ENCODE measurements at regions not wholly inside any gene's neighbourhood (a gene's known extent, or its start where the extent isn't known, plus 50 kb on each side); places are given as distances from the start of the nearest gene placed in this dataset.

DNA sequence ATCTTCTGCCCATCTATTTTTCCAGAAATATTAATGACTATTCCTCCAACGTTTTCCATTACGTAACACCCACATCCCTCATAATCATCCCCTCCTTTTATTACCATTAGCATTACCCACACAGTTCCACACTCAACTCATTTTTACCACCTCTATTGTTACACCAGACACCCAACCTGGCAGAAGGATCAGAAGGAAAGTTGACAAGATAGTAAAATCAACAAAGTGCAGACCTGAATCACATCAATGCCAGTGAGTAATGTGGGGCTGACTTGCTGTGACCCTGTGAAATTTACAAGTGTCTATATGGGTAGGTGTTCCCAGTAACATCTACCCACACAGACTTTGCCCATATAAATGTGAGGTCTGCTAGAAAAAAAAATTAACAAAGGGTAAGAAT is 568.2 kb downstream of the MAFB start:
- no peak for DNase-seq

DNA sequence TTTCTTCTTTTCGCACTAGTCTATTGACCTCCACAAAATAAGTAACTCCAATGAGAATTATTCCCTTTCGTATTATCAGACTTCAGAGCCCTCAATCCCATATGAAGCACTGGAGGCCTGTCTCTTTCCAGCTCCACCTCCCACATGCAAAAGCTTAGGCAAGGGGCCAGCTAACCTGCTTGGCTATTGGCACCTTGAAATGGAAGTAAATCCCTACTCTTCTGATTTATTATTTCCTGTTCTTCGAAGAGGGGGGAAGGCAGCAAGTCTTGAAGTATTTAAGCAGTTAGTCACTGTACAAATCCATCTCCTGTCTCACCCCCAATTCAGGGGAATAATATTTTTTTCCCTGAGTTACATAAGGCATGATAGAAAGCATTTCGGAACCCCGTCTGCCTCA is 577.8 kb downstream of the MAFB start:
- no peak for DNase-seq

DNA sequence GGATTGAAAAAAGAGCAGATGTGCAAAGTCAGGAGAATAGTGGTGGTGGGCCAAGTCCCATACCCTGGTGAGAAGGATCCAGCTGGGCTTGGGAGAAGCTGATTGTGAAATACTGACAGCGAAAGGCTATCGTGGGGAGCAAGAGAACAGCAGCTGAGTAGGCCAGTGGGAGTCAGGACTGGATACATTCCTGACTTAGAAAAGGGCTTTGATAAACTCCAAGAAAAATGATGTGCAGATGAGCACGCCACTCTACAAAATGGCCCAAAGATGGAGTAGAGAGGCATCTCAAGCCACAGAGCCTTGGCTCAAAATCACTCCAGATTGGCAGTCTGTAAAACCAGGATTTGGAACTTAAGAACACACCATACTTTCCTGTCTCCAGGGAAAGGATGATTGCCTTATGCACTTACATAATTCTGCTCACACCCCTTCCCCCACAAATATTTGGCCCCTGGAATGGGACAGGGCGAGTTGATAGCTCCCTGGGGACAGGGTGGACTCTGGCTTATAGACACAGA is 578.7 kb downstream of the MAFB start:
- DNase-seq, result no peak

DNA sequence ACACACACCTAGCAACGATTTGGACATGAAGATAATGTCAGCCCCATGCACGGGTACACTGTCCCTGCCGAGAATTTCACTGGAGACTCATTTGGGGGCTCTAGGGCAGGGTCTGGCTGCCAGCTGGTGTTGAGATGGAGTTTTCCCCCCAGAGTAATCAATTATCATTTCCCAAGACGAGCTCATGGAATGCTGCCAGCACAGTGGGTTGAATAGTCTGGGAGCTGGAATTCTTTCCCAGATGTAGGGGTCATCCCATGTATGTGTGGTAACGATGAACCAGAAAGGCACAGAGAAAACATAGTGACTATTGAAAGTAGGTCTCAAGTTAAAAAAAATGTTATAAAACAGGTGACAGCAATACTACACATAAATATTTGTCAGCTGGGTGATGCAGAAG is 579.9 kb downstream of the MAFB start:
- DNase-seq, result no peak

DNA sequence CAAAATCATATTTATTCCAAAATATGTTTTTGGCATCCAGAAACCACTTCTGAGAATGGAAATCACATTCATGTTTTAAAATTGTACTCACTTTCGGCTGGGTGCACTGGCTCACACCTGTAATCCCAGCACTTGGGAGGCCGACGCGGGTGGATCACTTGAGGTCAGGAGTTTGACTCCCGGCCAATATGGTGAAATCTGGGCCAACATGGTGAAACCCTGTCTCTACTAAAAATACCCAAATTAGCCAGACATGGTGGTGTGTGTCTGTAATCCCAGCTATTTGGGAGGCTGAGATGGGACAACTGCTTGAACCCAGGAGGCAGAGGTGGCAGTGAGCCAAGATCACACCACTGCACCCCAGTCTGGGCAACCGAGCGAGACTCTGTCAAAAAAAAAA is 580.7 kb downstream of the MAFB start:
- DNase-seq, result no peak

DNA sequence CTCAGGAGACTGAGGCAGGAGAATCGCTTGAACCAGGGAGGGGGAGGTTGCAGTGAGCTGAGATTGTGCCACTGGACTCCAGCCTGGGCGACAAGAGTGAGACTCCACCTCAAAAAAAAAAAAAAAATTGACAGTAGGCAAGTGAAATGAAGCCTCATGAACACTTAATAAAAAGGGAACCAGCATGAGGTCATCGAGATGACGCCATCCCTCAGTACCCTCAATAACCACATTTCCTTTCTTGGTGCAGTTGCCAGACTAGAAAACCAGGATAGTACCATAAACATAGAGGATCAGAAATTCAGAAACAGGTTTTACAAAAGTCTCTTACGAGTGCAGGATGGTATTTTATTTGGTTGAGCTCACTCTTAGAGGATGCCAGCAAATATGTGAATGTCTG is 584.1 kb downstream of the MAFB start:
- no peak for DNase-seq

DNA sequence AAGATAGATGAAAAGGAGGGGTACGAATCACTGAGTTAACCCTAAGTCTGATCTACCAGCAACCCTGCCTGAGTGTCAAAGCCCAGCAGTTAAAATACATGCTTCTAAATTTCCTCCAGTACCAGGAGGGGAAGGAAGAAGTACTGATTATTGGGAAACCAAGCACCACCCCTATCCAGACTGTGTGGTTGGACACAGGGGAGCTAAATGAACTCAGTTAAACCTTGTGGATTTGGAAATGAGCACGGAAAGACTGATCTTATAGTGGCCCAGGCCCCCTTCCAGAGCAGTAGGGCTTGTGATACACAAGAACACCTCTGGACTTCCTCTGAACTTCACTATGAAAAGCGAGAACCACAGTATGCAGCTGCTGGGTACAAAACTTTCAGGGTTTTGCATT is 585.6 kb downstream of the MAFB start:
- DNase-seq, result no peak

DNA sequence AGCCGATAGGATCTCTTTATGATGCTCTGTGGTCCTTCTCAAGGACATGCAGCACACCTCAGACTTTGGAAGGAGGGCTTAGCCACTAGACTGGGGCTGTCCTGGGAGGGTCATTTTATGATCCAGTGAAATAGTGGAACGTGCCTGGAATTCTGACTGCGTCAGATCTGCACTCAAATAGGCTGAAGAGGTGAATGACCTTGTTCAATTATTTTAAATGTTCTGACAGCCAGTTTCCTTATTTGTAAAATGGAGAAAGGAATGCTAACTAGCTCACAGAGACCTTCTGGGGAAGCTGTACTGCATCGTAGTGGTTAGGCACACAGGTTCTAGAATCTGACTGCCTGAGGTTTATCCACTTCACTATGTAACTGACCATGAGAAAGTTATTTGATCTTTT is 587.5 kb downstream of the MAFB start:
- no peak for DNase-seq

DNA sequence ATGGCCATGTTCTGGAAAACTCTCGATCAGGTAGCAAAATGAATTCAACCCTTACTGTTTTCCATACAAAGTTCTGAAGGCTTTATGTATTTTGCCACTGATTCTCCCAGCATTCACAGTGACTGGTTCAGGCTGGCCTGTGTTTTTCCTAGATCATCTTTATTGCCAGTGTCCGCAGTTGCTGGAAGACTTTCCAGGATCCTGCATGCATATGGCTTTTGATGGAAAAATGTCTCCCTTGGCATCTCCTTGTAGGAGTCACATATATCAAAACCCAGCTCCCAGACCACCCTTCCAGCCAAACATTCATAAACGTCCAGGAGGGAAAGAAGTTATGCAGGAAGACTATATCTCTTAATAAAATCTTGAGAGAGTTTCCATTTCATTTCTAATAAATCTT is 588.8 kb downstream of the MAFB start:
- no peak for DNase-seq

DNA sequence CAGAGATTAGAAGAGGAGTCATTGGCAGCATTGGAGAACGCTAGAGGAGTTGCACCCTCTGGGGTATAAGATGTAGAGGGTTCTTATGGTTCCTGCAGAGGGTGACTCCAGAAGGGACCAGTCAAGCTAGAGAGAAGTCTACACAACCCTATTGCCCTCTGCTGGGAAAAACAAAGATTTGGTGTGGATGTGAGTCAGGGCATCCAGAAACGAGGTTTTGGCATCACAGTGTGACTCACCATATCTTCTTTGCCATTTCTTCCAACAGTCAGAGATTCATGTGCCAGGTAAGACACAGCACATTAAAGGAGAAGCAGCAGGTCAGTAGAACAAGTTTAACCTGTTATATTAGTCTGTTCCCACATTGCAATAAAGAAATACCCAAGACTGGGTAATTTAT is 598.8 kb downstream of the MAFB start:
- no peak for DNase-seq

DNA sequence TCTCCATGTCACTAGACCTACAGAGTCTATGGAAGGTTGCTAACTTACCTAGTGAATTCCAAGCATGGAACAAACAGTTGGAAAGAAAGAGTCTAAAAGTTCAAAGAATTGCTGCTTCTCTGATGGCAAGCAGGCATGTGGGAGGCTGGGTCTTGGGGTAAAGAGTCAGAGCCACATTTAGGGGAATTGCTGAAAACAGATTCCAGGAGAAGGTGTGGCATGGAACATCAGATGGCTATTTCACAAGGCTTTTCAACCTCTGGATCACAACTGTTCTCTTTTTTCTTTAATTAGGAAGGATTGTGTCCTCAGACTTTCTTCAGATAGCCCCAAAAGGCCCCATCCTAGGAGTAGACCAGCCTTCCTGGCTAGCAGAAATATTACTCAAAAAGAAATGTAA is 601.5 kb downstream of the MAFB start:
- DNase-seq, result no peak

DNA sequence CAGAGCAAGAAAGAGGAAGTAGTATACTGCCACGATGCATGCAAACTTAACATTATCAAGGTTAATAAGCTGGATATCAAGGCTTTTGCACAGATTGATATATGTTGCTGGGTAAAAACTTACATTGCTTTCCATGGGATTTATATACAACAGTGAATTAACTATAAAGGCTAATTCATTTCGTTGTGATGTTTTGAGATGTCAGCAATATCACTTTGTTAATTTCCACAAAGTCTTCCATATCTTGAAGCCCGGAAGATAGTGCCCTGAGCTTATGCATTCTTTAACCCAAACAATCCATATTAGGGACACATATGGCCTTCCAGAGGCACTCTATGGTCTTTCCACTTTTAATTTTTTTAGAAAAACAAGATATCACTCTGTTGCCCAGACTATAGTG is 603.5 kb downstream of the MAFB start:
- DNase-seq, result no peak

DNA sequence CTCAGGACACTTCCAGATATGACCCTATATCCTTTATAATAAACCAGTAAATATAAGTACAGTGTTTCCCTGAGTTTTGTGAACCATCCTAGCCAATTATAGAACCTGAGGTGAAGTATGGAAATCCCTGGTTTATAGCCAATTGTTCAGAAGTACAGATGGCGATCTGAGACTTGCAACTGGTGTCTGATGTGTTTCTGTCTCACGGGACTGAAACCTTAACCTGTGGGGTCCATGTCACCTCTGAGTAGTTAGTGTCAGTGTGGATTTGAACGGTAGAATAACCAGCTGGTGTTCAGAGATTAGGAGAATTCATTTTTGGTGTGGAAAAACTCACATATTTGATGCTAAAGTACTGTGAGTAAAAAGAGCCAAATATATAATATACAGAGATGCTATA is 606.6 kb downstream of the MAFB start:
- DNase-seq, result no peak

DNA sequence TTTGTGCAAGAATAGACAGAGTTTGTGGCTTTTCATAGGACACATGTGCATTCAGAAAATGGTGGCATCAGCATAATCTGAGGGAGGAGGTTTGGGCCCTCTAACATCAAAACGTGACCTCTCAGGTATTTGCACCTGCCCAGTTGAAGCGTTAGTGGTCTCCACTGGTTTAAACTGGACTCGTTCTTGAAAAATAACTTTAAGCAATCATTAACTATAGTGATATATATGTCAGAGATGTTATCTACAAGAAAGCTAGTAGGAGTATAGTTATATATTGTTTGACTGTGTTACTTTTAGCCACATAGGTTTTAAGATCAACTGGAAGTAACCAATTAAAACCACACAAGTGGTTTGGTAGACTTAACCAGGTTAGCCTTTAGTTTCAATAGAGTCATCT is 607.4 kb downstream of the MAFB start:
- no peak for DNase-seq

DNA sequence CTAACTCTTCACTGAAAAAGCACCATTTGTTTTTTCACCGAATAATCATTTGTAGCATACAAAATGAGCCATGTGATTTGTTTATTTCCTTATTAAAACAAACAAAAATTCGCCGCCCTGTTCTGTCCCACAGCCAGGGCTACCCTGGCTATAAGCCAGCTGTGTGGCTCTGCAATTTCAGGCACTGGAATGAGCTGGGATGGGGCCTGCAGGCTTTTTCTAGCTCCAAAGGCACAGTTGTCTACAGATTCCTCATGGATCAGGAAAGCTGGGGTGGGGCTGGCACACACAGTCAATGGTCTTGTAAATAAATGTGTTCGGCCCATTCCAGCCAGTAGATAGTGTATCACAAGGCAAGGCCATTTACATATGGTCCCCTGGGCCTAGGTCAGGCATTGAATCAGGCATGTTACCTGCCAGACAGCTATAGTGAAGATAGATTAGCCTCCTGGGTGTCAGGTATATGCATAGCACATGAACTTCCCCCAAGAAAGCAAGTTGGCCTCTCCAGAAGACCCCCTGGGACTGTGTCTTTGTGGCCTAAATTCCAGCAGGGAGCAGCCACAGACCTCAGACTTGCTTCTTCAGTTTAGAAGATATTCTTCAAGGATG is 608.9 kb downstream of the MAFB start:
- DNase-seq, result no peak

DNA sequence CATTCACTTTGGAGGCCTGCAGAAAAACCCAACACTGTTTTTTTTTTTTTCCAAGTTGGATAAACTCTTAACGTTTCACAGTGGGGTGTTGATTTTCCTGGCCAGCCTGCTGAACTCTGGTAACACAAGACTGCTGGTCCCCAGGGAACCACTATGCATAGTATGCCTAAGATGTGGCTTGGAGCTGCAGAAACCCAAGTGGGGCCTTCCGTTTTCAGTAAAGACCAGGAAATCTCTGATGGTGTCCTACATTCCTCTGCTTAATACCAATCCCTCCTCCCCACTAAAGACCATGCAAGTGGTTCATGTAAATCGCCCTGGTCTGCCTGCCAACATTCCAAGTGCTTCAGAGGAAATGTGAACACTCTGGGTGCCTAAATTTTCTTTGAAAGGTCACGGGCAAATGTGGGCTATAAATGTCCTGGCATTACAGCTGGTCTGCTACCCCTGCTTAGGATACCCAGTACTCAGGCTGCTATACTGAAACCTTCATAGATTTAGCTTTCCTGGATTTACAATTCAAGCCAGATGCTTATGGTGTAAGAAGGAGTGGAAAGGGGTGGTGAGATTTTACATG is 615.4 kb downstream of the MAFB start:
- DNase-seq, result no peak

DNA sequence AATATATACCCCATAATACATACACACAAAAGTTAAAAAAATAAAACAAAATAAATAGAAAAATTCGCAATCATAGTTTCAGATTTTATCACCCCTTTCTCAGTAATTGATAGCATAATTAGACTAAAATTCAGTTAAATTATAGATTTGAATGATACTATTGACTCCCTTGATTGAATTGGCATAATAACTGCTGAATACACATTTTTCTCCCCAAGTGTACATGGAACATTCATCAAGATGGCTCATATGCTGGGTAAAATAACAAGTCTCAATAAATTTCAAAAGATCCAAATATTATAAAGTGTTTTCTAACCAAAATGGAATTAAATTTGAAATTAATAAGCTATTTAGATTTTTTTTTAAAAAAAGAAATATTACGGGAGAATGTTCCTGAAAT is 616.1 kb downstream of the MAFB start:
- no peak for DNase-seq

DNA sequence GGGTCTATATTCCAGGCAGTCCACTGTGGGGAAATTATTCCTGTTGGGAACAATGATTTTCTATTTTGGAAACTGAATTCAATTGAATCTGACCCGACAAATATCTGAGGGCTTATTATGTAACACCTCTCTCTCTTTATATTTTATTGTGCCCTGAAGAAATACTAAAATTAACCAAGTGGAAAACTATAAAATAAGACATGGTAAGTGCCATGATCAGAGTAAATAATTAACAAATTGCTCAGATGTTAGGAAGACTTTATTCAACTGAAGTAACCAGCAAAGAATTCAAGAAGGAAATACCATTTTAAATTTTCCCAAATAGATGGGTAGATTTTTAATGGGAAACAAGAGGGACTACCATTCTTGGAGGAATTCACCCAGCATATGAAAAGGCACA is 632.9 kb downstream of the MAFB start:
- no peak for DNase-seq

DNA sequence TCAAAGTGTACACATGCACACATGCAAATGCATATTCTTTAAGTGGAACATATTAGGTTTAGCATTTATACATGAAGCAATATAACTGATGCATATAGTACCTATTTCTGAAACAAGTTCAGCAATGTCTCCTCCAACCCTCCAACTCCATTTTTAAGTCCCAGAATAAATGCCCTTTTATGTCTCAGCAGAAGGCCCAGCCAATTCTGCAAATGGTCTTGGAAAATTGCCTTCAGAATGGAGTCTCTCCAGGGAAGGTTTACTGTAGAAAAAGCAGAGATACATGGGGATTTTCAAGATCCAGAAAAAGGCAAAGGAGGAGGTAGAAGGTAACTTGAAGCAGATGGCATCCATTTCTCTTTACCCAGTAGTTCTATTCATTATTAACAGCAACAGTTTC is 633.3 kb downstream of the MAFB start:
- DNase-seq, result no peak

DNA sequence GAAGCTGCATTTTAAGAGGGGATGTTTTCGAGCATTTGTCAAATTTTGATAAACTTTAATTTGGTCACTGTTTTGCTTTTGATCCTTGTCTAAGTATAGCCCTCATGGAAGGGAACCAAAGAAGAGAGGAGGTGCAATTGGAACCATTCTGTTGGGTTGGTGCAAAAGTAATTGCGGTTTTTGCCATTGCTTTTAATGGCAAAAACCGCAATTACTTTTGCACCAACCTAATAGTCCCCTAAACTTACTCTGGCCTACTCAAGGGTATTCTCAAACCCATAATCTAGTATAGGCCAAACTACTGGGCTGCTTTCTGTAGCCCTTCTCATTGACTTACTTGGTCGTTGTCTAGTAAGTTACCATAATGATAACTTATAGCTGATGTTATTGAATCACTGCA is 634.7 kb downstream of the MAFB start:
- no peak for DNase-seq

DNA sequence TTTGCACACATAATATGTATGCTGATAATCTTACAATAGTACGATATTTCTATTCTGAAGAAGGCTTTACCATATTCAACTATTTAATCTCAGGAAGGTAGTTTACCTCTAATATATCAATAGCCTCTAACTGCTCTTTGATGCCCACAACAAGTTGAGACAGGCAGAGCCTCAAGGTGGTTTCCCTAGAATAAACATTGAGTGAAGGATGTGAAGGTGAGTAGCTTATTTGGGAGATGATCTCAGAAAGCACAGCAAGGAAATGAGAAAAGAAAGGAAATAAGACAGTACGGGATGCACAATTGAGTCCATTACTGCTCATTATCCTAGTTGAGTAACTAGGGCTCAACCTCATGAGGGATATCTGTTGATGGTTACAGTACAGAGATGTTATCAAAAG is 638.4 kb downstream of the MAFB start:
- no peak for DNase-seq

DNA sequence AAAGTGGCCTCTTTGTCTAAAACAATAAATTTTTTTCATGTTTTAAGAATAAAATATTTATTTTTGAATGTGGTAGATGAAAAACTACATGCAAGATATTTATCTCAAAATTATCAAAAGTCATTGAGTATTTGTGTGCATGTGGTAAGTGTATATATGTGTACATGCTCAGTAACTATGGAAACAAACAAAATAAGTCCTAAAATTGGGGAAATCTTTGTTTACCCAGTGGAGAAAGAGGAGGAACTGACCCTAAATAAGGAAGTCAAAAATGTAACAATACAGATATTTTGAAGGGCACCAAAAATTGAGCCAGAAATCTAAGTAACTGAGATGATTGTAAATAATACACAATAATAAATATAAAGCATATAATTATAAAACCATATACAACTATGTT is 639.2 kb downstream of the MAFB start:
- DNase-seq, result no peak

DNA sequence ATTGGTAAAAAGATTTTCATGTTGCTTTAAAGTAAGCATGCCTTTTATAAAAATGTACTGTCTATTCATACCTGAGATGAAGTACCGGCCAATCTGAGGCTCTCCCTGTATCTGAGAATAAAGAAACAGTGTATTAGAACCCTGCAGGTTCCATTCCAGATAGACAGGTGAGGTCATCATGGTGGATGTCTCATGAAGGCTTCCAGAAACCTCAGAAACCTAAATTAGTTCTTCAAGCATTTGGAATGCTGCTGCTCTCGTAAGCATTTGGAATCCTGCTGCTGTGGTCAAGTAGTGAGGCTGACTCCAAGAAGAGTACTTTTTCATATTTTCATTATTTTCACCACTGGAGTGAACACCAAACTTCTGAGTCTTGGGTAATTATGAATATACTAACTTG is 642.3 kb downstream of the MAFB start:
- no peak for DNase-seq

DNA sequence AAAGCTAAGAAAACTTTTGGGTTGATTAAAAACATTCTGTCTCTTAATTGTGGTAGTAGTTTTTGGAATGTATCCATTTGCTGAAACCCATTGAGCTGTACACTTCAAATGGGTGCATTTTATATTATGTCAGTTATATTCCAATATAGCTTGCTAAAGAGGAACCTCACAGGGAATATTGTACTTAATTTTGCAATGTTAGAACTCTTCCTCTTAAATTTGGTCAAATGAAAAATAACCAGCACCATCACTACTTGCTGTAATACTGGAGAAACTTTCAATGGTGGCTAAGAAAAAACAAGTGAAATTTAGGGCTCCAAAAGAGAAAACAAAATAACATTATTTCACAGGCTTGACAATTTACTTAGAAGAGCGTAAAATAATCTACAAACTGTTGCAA is 651.5 kb downstream of the MAFB start:
- no peak for DNase-seq

DNA sequence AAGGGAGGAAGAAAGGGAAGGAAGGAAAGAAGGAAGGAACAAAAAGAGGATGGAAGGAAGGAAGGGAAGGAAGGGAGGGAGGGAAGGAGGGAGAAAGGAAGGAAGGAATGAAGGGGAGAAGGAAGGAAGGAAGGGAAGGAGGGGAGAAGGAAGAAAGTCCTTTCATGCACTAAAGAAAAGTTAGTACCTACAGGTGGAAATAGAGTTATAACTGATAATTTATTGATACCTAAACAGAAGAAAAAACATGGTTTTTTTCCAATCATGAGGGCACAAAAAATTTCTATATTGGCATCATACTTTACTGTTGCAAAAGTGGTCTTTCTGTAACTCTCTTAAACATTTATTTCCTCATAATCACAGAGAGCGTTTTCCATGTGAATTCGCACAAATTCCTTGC is 659.4 kb downstream of the MAFB start:
- DNase-seq, result no peak
